ENCODE measurements at regions not wholly inside any gene's neighbourhood (a gene's known extent, or its start where the extent isn't known, plus 50 kb on each side); places are given as distances from the start of the nearest gene placed in this dataset.

DNA sequence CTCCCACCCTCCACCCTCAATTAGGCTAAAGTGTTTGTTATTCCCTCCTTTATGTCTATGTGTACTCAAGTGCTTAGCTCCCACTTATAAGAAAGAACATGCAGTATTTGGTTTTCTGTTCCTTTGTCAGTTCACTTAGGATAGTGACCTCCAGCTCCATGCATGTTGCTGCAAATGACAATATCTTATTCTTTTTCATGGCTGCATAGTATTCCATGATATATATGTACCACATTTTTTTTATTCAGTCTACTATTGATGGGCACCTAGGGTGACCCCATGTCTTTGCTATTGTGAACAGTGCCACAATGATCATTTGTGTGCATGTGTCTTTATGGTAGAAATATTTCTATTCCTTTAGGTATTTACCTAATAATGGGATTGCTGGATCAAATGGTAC lies 114.3 kb downstream of the DLEU7 start:
- Histone ChIP-seq H3K9me3 (no peaks in the 10 kb centered on the region), H3K36me3 (no peaks in the 10 kb centered on the region), H3K4me3 (no peak overlapping the region), H3K27me3 (replicated peaks; ENCODE audit: insufficient read depth) (no peaks in the 10 kb centered on the region), H3K4me1 (replicated peaks) (no peaks in the 10 kb centered on the region), H3K27ac (no peak overlapping the region)
- no peak for TF ChIP-seq POLR2AphosphoS5 (IDR thresholded peaks at IDR 0.05)
- no peak for TF ChIP-seq CTCF (IDR thresholded peaks at IDR 0.05)
- TF ChIP-seq POLR2A (IDR thresholded peaks at IDR 0.05) = no peak
- intact Hi-C loops (cut with DNase I) = no loop called here
- DNase-seq (ENCODE audit: low spot score) = no peak

GRCh38 chr13:50730496-50731351 lies 112.8 kb downstream of the DLEU7 start:
- WGBS = 89% methylated on average over 4 of the region's 4 CpGs
- Histone ChIP-seq H3K27me3 (replicated peaks; ENCODE audit: insufficient read depth) (no peaks in the 10 kb centered on the region), H3K36me3 (no peaks in the 10 kb centered on the region), H3K27ac (no peak overlapping the region), H3K4me1 (replicated peaks) (no peaks in the 10 kb centered on the region), H3K4me3 (no peak overlapping the region), H3K9me3 (no peaks in the 10 kb centered on the region)
- TF ChIP-seq POLR2A (IDR thresholded peaks at IDR 0.05) = no peak
- no peak for TF ChIP-seq POLR2AphosphoS5 (IDR thresholded peaks at IDR 0.05)
- TF ChIP-seq CTCF (IDR thresholded peaks at IDR 0.05) = no peak
- DNase-seq (ENCODE audit: low spot score) = no peak
- intact Hi-C loops (cut with DNase I) = no loop called here

GRCh38 chr13:50731400-50731799 lies 112.1 kb downstream of the DLEU7 start:
- no peaks in the 10 kb centered on the region for H3K36me3 ChIP-seq
- no peak overlapping the region for H3K4me3 ChIP-seq
- intact Hi-C loops (cut with DNase I) = no loop called here
- no peak overlapping the region for H3K27ac ChIP-seq
- H3K4me1 ChIP-seq (replicated peaks) = no peaks in the 10 kb centered on the region
- H3K9me3 ChIP-seq = no peaks in the 10 kb centered on the region
- no peak for TF ChIP-seq POLR2A (IDR thresholded peaks at IDR 0.05)
- TF ChIP-seq CTCF (IDR thresholded peaks at IDR 0.05) = no peak
- TF ChIP-seq POLR2AphosphoS5 (IDR thresholded peaks at IDR 0.05) = no peak
- no peaks in the 10 kb centered on the region for H3K27me3 ChIP-seq (replicated peaks; ENCODE audit: insufficient read depth)
- peak; percentile 19 for DNase-seq (ENCODE audit: low spot score)

DNA sequence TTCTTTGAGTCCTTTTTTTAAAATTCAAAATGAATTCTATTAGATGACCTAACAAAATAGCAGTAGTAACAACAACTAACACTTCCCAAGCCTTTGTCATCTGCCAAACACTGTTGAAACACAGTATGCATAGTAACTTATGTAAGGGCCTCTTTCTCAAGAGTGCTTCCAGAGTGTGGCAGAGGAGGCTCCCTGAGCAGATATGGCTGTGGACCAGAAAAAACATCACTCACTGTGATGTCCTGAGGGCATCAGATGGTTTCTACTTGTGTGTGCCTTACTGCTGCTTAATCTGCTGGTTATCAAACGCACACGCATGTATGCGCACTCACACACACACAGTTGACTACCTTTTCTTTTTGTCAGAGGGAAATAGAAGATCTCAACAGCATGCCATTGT lies 110.8 kb downstream of the DLEU7 start:
- no peaks in the 10 kb centered on the region for H3K9me3 ChIP-seq
- H3K36me3 ChIP-seq = no peaks in the 10 kb centered on the region
- H3K27ac ChIP-seq = no peak overlapping the region
- 74% methylated on average over 3 of the region's 3 CpGs for WGBS
- H3K27me3 ChIP-seq (replicated peaks; ENCODE audit: insufficient read depth) = no peaks in the 10 kb centered on the region
- DNase-seq (ENCODE audit: low spot score) = no peak
- H3K4me1 ChIP-seq (replicated peaks) = no peaks in the 10 kb centered on the region
- intact Hi-C loops (cut with DNase I) = no loop called here
- TF ChIP-seq CTCF (IDR thresholded peaks at IDR 0.05) = no peak
- TF ChIP-seq POLR2A (IDR thresholded peaks at IDR 0.05) = no peak
- no peak for TF ChIP-seq POLR2AphosphoS5 (IDR thresholded peaks at IDR 0.05)
- H3K4me3 ChIP-seq = no peak overlapping the region

GRCh38 chr13:50733392-50733791 lies 110.1 kb downstream of the DLEU7 start:
- Histone ChIP-seq H3K4me1 (replicated peaks) (no peaks in the 10 kb centered on the region), H3K4me3 (no peak overlapping the region), H3K9me3 (no peaks in the 10 kb centered on the region), H3K36me3 (no peaks in the 10 kb centered on the region), H3K27me3 (replicated peaks; ENCODE audit: insufficient read depth) (no peaks in the 10 kb centered on the region), H3K27ac (no peak overlapping the region)
- TF ChIP-seq POLR2A (IDR thresholded peaks at IDR 0.05) (no peak), CTCF (IDR thresholded peaks at IDR 0.05) (no peak), POLR2AphosphoS5 (IDR thresholded peaks at IDR 0.05) (no peak)
- DNase-seq (ENCODE audit: low spot score) = no peak
- intact Hi-C loops (cut with DNase I) = no loop called here
- WGBS = 80% methylated on average over 3 of the region's 3 CpGs

Data from prostate gland (tissue), 2 donors.